ENCODE measurements at regions not wholly inside any gene's neighbourhood (a gene's known extent, or its start where the extent isn't known, plus 50 kb on each side); places are given as distances from the start of the nearest gene placed in this dataset.

- no peak for TF ChIP-seq L3MBTL2 (conservative IDR thresholded peaks at IDR 0.05)
- TF ChIP-seq BHLHE40 (IDR thresholded peaks at IDR 0.05; ENCODE audit: borderline replicate concordance) = no peak
Observed at GRCh38 chr6:142671791-142672190, 273.2 kb downstream of the HIVEP2 start.

Data from HEK293T (cell line).